Stomach (tissue), 4 donors: ENCODE measurements at regions not wholly inside any gene's neighbourhood (a gene's known extent, or its start where the extent isn't known, plus 50 kb on each side); places are given as distances from the start of the nearest gene placed in this dataset.

Source experiments
- EP300 ChIP-seq: sonication (generic); formaldehyde crosslinking; IDR thresholded peaks from one replicate; pipeline ENCODE4 v1.6.1; 2017; ENCODE audit warnings: antibody characterized with exemption
- POLR2A ChIP-seq, 4 donors: fragments of 450-650 bp; IDR thresholded peaks; one replicate each; pipeline ENCODE4 v1.6.1; 2016; ENCODE audit warnings: antibody characterized with exemption in 4 of 4, control low read depth in 2 of 4, mild to moderate bottlenecking in 1 of 4, moderate library complexity in 1 of 4
- POLR2AphosphoS5 ChIP-seq, 3 donors: sonication (generic); formaldehyde crosslinking; IDR thresholded peaks; one replicate each; pipeline ENCODE4 v1.6.1; 2016; ENCODE audit warnings: antibody characterized with exemption in 3 of 3
- TF ChIP-seq, protein P1 (sequence below), 7 experiments: fragments of 450-650 bp in 4 of 7; fragments of 200-600 bp in 3 of 7; sonication (generic) in 3 of 7; IDR thresholded peaks; one replicate each; pipeline ENCODE4 v1.5.1; 2016 to 2019; ENCODE audit warnings: antibody characterized with exemption in 7 of 7, control low read depth in 2 of 7, mild to moderate bottlenecking in 1 of 7

GRCh38 chr5:125073090-125073489 lies 326.7 kb upstream of the ZNF608 start:
- TF ChIP-seq, protein P1, sequence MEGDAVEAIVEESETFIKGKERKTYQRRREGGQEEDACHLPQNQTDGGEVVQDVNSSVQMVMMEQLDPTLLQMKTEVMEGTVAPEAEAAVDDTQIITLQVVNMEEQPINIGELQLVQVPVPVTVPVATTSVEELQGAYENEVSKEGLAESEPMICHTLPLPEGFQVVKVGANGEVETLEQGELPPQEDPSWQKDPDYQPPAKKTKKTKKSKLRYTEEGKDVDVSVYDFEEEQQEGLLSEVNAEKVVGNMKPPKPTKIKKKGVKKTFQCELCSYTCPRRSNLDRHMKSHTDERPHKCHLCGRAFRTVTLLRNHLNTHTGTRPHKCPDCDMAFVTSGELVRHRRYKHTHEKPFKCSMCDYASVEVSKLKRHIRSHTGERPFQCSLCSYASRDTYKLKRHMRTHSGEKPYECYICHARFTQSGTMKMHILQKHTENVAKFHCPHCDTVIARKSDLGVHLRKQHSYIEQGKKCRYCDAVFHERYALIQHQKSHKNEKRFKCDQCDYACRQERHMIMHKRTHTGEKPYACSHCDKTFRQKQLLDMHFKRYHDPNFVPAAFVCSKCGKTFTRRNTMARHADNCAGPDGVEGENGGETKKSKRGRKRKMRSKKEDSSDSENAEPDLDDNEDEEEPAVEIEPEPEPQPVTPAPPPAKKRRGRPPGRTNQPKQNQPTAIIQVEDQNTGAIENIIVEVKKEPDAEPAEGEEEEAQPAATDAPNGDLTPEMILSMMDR (IDR thresholded peaks at IDR 0.05), result no peak
- TF ChIP-seq POLR2A (IDR thresholded peaks at IDR 0.05) (no peak), POLR2AphosphoS5 (IDR thresholded peaks at IDR 0.05) (no peak), EP300 (no peak)
